ENCODE measurements at regions not wholly inside any gene's neighbourhood (a gene's known extent, or its start where the extent isn't known, plus 50 kb on each side); places are given as distances from the start of the nearest gene placed in this dataset.

GRCh38 chr7:69198250-69198649 lies 400.0 kb upstream of the AUTS2 start:
- Histone ChIP-seq H3K27me3 (replicated peaks) (no peaks in the 10 kb centered on the region), H3K27ac (no peak overlapping the region), H3K4me3 (ENCODE audit: low read depth, low read length) (no peak overlapping the region), H3K36me3 (replicated peaks) (no peaks in the 10 kb centered on the region)
- no peak for TF ChIP-seq CTCF (IDR thresholded peaks at IDR 0.05; ENCODE audit: low read depth, low read length, missing control alignments)
- in situ Hi-C loops (cut with HindIII; ENCODE audit: low pct_ligation_motif_present, low sequenced_read_pairs), result no loop called here
- no peak for DNase-seq

GRCh38 chr7:69199041-69199440 lies 399.2 kb upstream of the AUTS2 start:
- in situ Hi-C loops (cut with HindIII; ENCODE audit: low pct_ligation_motif_present, low sequenced_read_pairs), result no loop called here
- DNase-seq, result no peak
- H3K27ac ChIP-seq, result no peak overlapping the region
- no peak overlapping the region for H3K4me3 ChIP-seq (ENCODE audit: low read depth, low read length)
- no peaks in the 10 kb centered on the region for H3K27me3 ChIP-seq (replicated peaks)
- H3K36me3 ChIP-seq (replicated peaks), result no peaks in the 10 kb centered on the region
- TF ChIP-seq CTCF (IDR thresholded peaks at IDR 0.05; ENCODE audit: low read depth, low read length, missing control alignments), result no peak

- no peak overlapping the region for H3K4me3 ChIP-seq (ENCODE audit: low read depth, low read length)
- DNase-seq, result no peak
- in situ Hi-C loops (cut with HindIII; ENCODE audit: low pct_ligation_motif_present, low sequenced_read_pairs), result no loop called here
- no peak for TF ChIP-seq CTCF (IDR thresholded peaks at IDR 0.05; ENCODE audit: low read depth, low read length, missing control alignments)
- no peaks in the 10 kb centered on the region for H3K36me3 ChIP-seq (replicated peaks)
- H3K27me3 ChIP-seq (replicated peaks), result no peaks in the 10 kb centered on the region
- no peak overlapping the region for H3K27ac ChIP-seq
Measured at GRCh38 chr7:69199661-69200060, 398.6 kb upstream of the AUTS2 start.

- no peak for TF ChIP-seq CTCF (IDR thresholded peaks at IDR 0.05; ENCODE audit: low read depth, low read length, missing control alignments)
- in situ Hi-C loops (cut with HindIII; ENCODE audit: low pct_ligation_motif_present, low sequenced_read_pairs), result no loop called here
- Histone ChIP-seq H3K27ac (no peak overlapping the region), H3K4me3 (ENCODE audit: low read depth, low read length) (no peak overlapping the region), H3K27me3 (replicated peaks) (no peaks in the 10 kb centered on the region), H3K36me3 (replicated peaks) (no peaks in the 10 kb centered on the region)
- DNase-seq, result no peak
Measured at GRCh38 chr7:69203871-69204270, 394.4 kb upstream of the AUTS2 start.

GRCh38 chr7:69204943-69205342 lies 393.3 kb upstream of the AUTS2 start:
- TF ChIP-seq CTCF (IDR thresholded peaks at IDR 0.05; ENCODE audit: low read depth, low read length, missing control alignments), result no peak
- Histone ChIP-seq H3K27ac (no peak overlapping the region), H3K27me3 (replicated peaks) (no peaks in the 10 kb centered on the region), H3K4me3 (ENCODE audit: low read depth, low read length) (no peak overlapping the region), H3K36me3 (replicated peaks) (no peaks in the 10 kb centered on the region)
- in situ Hi-C loops (cut with HindIII; ENCODE audit: low pct_ligation_motif_present, low sequenced_read_pairs), result no loop called here
- DNase-seq, result no peak

GRCh38 chr7:69205581-69205980 lies 392.7 kb upstream of the AUTS2 start:
- H3K27me3 ChIP-seq (replicated peaks), result no peaks in the 10 kb centered on the region
- no peak for DNase-seq
- no peak overlapping the region for H3K27ac ChIP-seq
- H3K36me3 ChIP-seq (replicated peaks), result no peaks in the 10 kb centered on the region
- in situ Hi-C loops (cut with HindIII; ENCODE audit: low pct_ligation_motif_present, low sequenced_read_pairs), result no loop called here
- no peak overlapping the region for H3K4me3 ChIP-seq (ENCODE audit: low read depth, low read length)
- TF ChIP-seq CTCF (IDR thresholded peaks at IDR 0.05; ENCODE audit: low read depth, low read length, missing control alignments), result no peak
